Panc1 (cell line): ENCODE measurements at regions not wholly inside any gene's neighbourhood (a gene's known extent, or its start where the extent isn't known, plus 50 kb on each side); places are given as distances from the start of the nearest gene placed in this dataset.

ENCODE experiments used
- ATAC-seq: fragments of 200-7000 bp; cut with Tn5 transposase; 2 replicates; pipeline ENCODE4 v1.9.1; 2020; ENCODE audit warnings: mild to moderate bottlenecking, moderate library complexity
- BruUV-seq: library from RNA; stranded (reverse); fragments of 400-500 nt; replicated peaks from 2 replicates; lab custom pipeline; 2021; lab: Mats Ljungman, UMichigan
- CTCF ChIA-PET: fragments of 300-600 bp; sonication (Branson Sonifier 250); formaldehyde crosslinking; loops from one replicate; lab custom pipeline; 2022; ENCODE audit warnings: antibody characterized with exemption; lab: Charles Lee
- POLR2A ChIA-PET: fragments of 300-600 bp; sonication (Branson Sonifier 250); formaldehyde crosslinking; loops from one replicate; lab custom pipeline; 2022; ENCODE audit warnings: antibody characterized with exemption; lab: Charles Lee
- DNase-seq: peaks from one replicate; pipeline ENCODE4 v3.0.0-alpha.2; 2010; ENCODE audit warnings: low read depth, low spot score
- H3K27ac ChIP-seq: 2 replicates; pipeline ENCODE4 v1.5.1; 2011; ENCODE audit warnings: mild to moderate bottlenecking, low read length, inconsistent platforms
- H3K27me3 ChIP-seq: fragments of 200-500 bp; sonication (Bioruptor generic); 2 replicates; pipeline ENCODE4 v1.6.0; 2014; ENCODE audit warnings: low read length, inconsistent platforms; ENCODE audit not compliant: control insufficient read depth, insufficient read depth
- H3K36me3 ChIP-seq: fragments of 200-500 bp; sonication (Bioruptor generic); 2 replicates; pipeline ENCODE4 v1.5.1; 2014; ENCODE audit warnings: inconsistent platforms, mild to moderate bottlenecking, low read length, moderate library complexity; ENCODE audit not compliant: control insufficient read depth, insufficient read depth
- H3K4me1 ChIP-seq: 2 replicates; pipeline ENCODE4 v1.5.1; 2011; ENCODE audit warnings: inconsistent platforms, mild to moderate bottlenecking, low read length, moderate library complexity; ENCODE audit not compliant: control insufficient read depth, insufficient read depth
- H3K4me3 ChIP-seq, 2 experiments: 2 replicates each; pipeline ENCODE4 v1.5.1; 2011 to 2012; ENCODE audit warnings: low read depth in 2 of 2, low read length in 2 of 2, mild to moderate bottlenecking in 2 of 2, inconsistent platforms in 1 of 2, moderate library complexity in 1 of 2
- H3K9me3 ChIP-seq: fragments of 200-500 bp; sonication (Bioruptor generic); 2 replicates; pipeline ENCODE4 v1.5.1; 2014; ENCODE audit warnings: low read depth, mild to moderate bottlenecking, inconsistent platforms, low read length, moderate library complexity; ENCODE audit not compliant: control insufficient read depth, insufficient read depth
- CTCF ChIP-seq: fragments of 450-650 bp; IDR thresholded peaks from 2 replicates; pipeline ENCODE4 v1.5.1; 2017; ENCODE audit warnings: mild to moderate bottlenecking
- POLR2AphosphoS5 ChIP-seq: IDR thresholded peaks from 2 replicates; pipeline ENCODE4 v1.6.1; 2012; ENCODE audit warnings: mild to moderate bottlenecking, low read depth, low read length, moderate library complexity
- REST ChIP-seq, 2 experiments: IDR thresholded peaks; 2 replicates each; pipeline ENCODE4 v1.6.1; 2011 to 2012; ENCODE audit warnings: low read depth in 2 of 2, control low read depth in 1 of 2, low read length in 1 of 2, mild to moderate bottlenecking in 1 of 2, moderate library complexity in 1 of 2; ENCODE audit not compliant: insufficient read depth in 1 of 2
- SIN3A ChIP-seq: IDR thresholded peaks from 2 replicates; pipeline ENCODE4 v1.6.1; 2012; ENCODE audit warnings: low read depth, mild to moderate bottlenecking, low read length, moderate library complexity, borderline replicate concordance; ENCODE audit not compliant: insufficient read depth
- TCF7L2 ChIP-seq: IDR thresholded peaks from 2 replicates; pipeline ENCODE4 v1.6.1; 2011; ENCODE audit warnings: mild to moderate bottlenecking, low read depth, low read length, inconsistent platforms
- in situ Hi-C: cut with HindIII; loops from 2 replicates; pipeline ENCODE4 v1.10.0; 2016; ENCODE audit warnings: low sequenced_read_pairs, low pct_unique_long_range_greater_than_20kb
- intact Hi-C: fragments of 100-400 bp; cut with micrococcal nuclease; formaldehyde crosslinking; loops from one replicate; pipeline ENCODE4 v1.10.0; 2022; ENCODE audit not compliant: unreplicated experiment

- ATAC-seq = no peak
- BruUV-seq = no TSS peak
- POLR2A ChIA-PET = no interaction called here
Observed at GRCh38 chr2:67689186-67689585, 292.1 kb downstream of the ETAA1 start.

GRCh38 chr2:67689651-67690050 is 292.5 kb downstream of the ETAA1 start:
- H3K4me1 ChIP-seq = no peaks in the 10 kb centered on the region
- ChIA-PET POLR2A (no interaction called here), CTCF (no interaction called here)
- H3K36me3 ChIP-seq = no peaks in the 10 kb centered on the region
- H3K27me3 ChIP-seq = peaks cover 3% of the 10 kb centered on the region; the same call in 1 of the 2 replicates
- DNase-seq (no peak), ATAC-seq (no peak)
- TF ChIP-seq SIN3A (no peak), REST (IDR thresholded peaks at IDR 0.05; ENCODE audit: insufficient read depth in 1 of 2, low read depth in 2 of 2, low read length in 1 of 2) (no peak), TCF7L2 (no peak), CTCF (no peak), POLR2AphosphoS5 (no peak)
- in situ Hi-C loops = no loop called here
- intact Hi-C loops = no loop called here
- H3K9me3 ChIP-seq = no peaks in the 10 kb centered on the region
- H3K27ac ChIP-seq = no peak overlapping the region
- no peak overlapping the region for H3K4me3 ChIP-seq
- no TSS peak for BruUV-seq

More at GRCh38 chr2:67689186-67689585, 292.1 kb downstream of the ETAA1 start:
- peaks cover 3% of the 10 kb centered on the region; the same call in 1 of the 2 replicates for H3K27me3 ChIP-seq
- no peak for DNase-seq
- H3K4me3 ChIP-seq = no peak overlapping the region
- H3K9me3 ChIP-seq = no peaks in the 10 kb centered on the region
- CTCF ChIA-PET = no interaction called here
- intact Hi-C loops = no loop called here
- no peaks in the 10 kb centered on the region for H3K4me1 ChIP-seq
- no peak overlapping the region for H3K27ac ChIP-seq
- no peaks in the 10 kb centered on the region for H3K36me3 ChIP-seq
- in situ Hi-C loops = no loop called here
- TF ChIP-seq TCF7L2 (no peak), CTCF (no peak), POLR2AphosphoS5 (no peak), SIN3A (no peak), REST (IDR thresholded peaks at IDR 0.05; ENCODE audit: insufficient read depth in 1 of 2, low read depth in 2 of 2, low read length in 1 of 2) (no peak)
